Kidney (tissue), 13 donors: ENCODE measurements at regions not wholly inside any gene's neighbourhood (a gene's known extent, or its start where the extent isn't known, plus 50 kb on each side); places are given as distances from the start of the nearest gene placed in this dataset.

Experiments used
- DNase-seq, 5 donors: peaks; one replicate each; pipeline ENCODE4 v3.0.0-alpha.2; 2013 to 2020
- FAIRE-seq: peaks from 2 replicates; lab custom pipeline; 2012; peaks lifted over from hg19 to GRCh38; lab: Jason Lieb, UNC
- H3K27ac ChIP-seq, 2 donors: one replicate each; pipeline ENCODE4 v1.7.0; 2013; ENCODE audit warnings: low read depth in 2 of 2, low read length in 2 of 2, inconsistent platforms in 1 of 2
- H3K27me3 ChIP-seq: one replicate; pipeline ENCODE4 v1.7.1; 2013; ENCODE audit warnings: low read length, inconsistent platforms; ENCODE audit not compliant: control insufficient read depth, insufficient read depth
- H3K36me3 ChIP-seq, 3 donors: one replicate each; pipeline versions ENCODE4 v1.7.0 to v1.7.1; 2013; ENCODE audit warnings: low read length in 3 of 3, control low read depth in 1 of 3, inconsistent platforms in 1 of 3; ENCODE audit not compliant: insufficient read depth in 3 of 3, control insufficient read depth in 2 of 3
- H3K4me1 ChIP-seq, 3 donors: one replicate each; pipeline versions ENCODE4 v1.7.0 to v1.7.1; 2013; ENCODE audit warnings: low read length in 3 of 3, inconsistent platforms in 1 of 3, low read depth in 1 of 3; ENCODE audit not compliant: control insufficient read depth in 2 of 3, insufficient read depth in 2 of 3
- H3K4me3 ChIP-seq, 3 donors: one replicate each; pipeline versions ENCODE4 v1.7.0 to v1.8.1; 2013; ENCODE audit warnings: low read length in 3 of 3, control low read depth in 1 of 3, inconsistent platforms in 1 of 3
- H3K9ac ChIP-seq, 3 donors: one replicate each; pipeline versions ENCODE4 v1.7.0 to v1.7.1; 2013; ENCODE audit warnings: low read length in 3 of 3, control low read depth in 1 of 3, inconsistent platforms in 1 of 3
- H3K9me3 ChIP-seq, 3 donors: one replicate each; pipeline versions ENCODE4 v1.7.0 to v1.7.1; 2013; ENCODE audit warnings: low read length in 3 of 3, control low read depth in 1 of 3, inconsistent platforms in 1 of 3; ENCODE audit not compliant: control insufficient read depth in 2 of 3, insufficient read depth in 1 of 3
- CTCF ChIP-seq: IDR thresholded peaks from 3 replicates; pipeline ENCODE4 v1.5.1; 2012; ENCODE audit warnings: mild to moderate bottlenecking, moderate library complexity, borderline replicate concordance; ENCODE audit not compliant: insufficient read depth; ENCODE audit errors: extremely low read depth
- intact Hi-C: fragments of 100-400 bp; cut with DNase I; formaldehyde crosslinking; loops from one replicate; pipeline ENCODE4 v1.11.1; 2022
- donor health status: control.
- donor health status: control.
- donor health status: control.
- donor health status: control.
- donor health status: control.
- donor health status: DM: yes; HTN: yes; CAD: no.
- donor health status: Normal renal cell carcinoma (clear cell type).

- no peak overlapping the region for H3K27ac ChIP-seq
- no peak for DNase-seq
- H3K27me3 ChIP-seq: no peaks in the 10 kb centered on the region
- no peaks in the 10 kb centered on the region for H3K9me3 ChIP-seq
- FAIRE-seq: no peak
- no peak overlapping the region for H3K9ac ChIP-seq
- no peak overlapping the region for H3K4me3 ChIP-seq
- no peaks in the 10 kb centered on the region for H3K4me1 ChIP-seq
- no peak for TF ChIP-seq CTCF
- H3K36me3 ChIP-seq: no peaks in the 10 kb centered on the region
- intact Hi-C loops: no loop called here
These were observed 191.0 kb upstream of the PMFBP1 start for GRCh38 chr16:72362973-72363372.

DNA sequence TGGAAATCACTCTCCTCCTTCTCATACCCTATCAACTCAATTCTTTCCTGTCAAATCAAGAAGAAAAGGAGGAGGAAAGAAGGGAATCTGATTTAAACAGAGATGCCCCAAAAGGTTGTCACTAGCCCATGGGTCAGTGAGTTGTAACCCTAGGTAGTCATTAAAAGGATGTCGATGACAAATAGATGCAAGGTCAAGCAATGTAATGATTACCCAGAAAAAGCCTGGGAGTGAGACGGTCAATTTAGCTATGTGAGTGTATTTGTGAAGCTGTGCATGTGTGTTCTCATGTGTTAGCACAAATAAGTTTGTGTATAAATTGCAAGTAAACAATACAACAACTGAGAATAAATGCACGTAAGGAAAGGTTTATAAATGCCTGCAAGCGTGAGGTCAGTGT is 190.5 kb upstream of the PMFBP1 start:
- intact Hi-C loops: no loop called here
- TF ChIP-seq CTCF: no peak
- FAIRE-seq (no peak), DNase-seq (no peak)
- Histone ChIP-seq H3K4me3 (no peak overlapping the region), H3K27me3 (no peaks in the 10 kb centered on the region), H3K9me3 (no peaks in the 10 kb centered on the region), H3K27ac (no peak overlapping the region), H3K4me1 (no peaks in the 10 kb centered on the region), H3K9ac (no peak overlapping the region), H3K36me3 (no peaks in the 10 kb centered on the region)

DNA sequence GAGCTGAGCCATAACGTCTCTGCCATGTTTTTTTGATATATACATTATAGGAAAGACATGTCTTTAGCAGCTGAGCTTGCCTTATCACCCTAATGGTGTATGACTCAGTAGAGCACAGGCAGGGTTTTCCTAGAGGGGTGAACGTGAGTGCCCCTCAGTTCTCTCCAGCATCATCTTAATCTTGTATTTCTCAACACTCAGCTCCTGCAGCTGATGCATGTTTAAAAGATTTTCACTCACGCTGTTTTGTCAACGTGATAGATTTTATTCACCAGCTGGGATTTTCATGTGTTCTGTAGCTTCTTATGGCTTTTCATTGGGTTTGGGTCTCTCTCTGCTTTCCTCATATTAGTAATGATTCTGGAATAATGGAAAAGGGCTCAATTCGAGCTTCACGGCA is 186.0 kb upstream of the PMFBP1 start:
- no peak overlapping the region for H3K4me3 ChIP-seq
- no peak for DNase-seq
- no peak overlapping the region for H3K27ac ChIP-seq
- no peak overlapping the region for H3K9ac ChIP-seq
- FAIRE-seq: no peak
- H3K36me3 ChIP-seq: no peaks in the 10 kb centered on the region
- intact Hi-C loops: no loop called here
- no peaks in the 10 kb centered on the region for H3K9me3 ChIP-seq
- H3K27me3 ChIP-seq: no peaks in the 10 kb centered on the region
- H3K4me1 ChIP-seq: no peaks in the 10 kb centered on the region
- TF ChIP-seq CTCF: no peak

DNA sequence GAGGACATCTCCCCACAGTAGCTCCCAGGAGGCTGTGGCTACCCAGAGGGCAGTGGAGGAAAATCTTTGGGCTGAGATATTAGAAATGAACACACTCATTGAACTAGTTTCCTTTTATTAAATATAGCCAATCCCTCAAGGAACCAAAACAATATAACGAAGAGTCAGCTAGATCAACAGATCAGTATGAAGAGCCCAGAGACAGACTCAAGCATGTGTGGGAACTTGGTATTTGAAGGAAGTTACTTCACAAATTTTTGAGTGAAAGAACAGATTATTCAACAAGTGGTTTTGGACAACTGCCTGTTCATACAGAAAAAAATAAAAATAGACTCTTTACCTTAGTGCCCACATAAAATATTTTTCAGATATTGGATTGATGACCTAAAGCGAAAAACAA is 183.6 kb upstream of the PMFBP1 start:
- Histone ChIP-seq H3K9me3 (no peaks in the 10 kb centered on the region), H3K9ac (no peak overlapping the region), H3K27me3 (no peaks in the 10 kb centered on the region), H3K36me3 (no peaks in the 10 kb centered on the region), H3K4me1 (no peaks in the 10 kb centered on the region), H3K4me3 (no peak overlapping the region), H3K27ac (no peak overlapping the region)
- no peak for TF ChIP-seq CTCF
- FAIRE-seq (no peak), DNase-seq (no peak)
- intact Hi-C loops: no loop called here
